ENCODE measurements at regions not wholly inside any gene's neighbourhood (a gene's known extent, or its start where the extent isn't known, plus 50 kb on each side); places are given as distances from the start of the nearest gene placed in this dataset.

DNA sequence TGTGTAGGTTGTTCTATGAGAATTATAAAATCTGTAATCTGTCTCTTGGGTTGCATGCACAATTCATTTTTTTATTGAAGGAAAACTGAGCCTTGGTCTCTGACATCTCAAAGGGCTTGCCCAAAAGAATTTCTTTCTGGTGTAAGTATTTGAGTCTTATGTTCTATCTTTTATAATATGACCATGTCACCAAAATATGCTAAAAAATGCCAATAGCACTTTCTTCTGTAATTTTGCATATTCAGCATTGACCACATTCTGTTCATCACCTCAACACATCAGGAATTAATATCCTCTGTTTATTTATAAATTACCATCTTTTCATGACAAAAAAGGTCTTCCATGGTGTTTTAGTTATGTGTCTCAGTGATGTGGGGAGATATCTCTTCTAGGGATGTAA lies 268.7 kb upstream of the TCF4 start:
- no peaks in the 10 kb centered on the region for H3K36me3 ChIP-seq
- ATAC-seq, result no peak
- DNase-seq, result no peak
- TF ChIP-seq POLR2A (IDR thresholded peaks at IDR 0.05), result no peak
- TF ChIP-seq, protein P1, sequence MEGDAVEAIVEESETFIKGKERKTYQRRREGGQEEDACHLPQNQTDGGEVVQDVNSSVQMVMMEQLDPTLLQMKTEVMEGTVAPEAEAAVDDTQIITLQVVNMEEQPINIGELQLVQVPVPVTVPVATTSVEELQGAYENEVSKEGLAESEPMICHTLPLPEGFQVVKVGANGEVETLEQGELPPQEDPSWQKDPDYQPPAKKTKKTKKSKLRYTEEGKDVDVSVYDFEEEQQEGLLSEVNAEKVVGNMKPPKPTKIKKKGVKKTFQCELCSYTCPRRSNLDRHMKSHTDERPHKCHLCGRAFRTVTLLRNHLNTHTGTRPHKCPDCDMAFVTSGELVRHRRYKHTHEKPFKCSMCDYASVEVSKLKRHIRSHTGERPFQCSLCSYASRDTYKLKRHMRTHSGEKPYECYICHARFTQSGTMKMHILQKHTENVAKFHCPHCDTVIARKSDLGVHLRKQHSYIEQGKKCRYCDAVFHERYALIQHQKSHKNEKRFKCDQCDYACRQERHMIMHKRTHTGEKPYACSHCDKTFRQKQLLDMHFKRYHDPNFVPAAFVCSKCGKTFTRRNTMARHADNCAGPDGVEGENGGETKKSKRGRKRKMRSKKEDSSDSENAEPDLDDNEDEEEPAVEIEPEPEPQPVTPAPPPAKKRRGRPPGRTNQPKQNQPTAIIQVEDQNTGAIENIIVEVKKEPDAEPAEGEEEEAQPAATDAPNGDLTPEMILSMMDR (IDR thresholded peaks at IDR 0.05), result no peak
- no peak overlapping the region for H3K27ac ChIP-seq
- H3K9me3 ChIP-seq, result no peaks in the 10 kb centered on the region
- H3K4me3 ChIP-seq, result no peak overlapping the region
- no peaks in the 10 kb centered on the region for H3K27me3 ChIP-seq
- peaks cover 0 to 6% (median 0%) of the 10 kb centered on the region in 12 donors for H3K4me1 ChIP-seq
- intact Hi-C loops (cut with DNase I), result loop anchor here in 2 of 10 donors (10.0 kb wide), 2 partner anchors 62 to 622 kb away; no protein-coding TSS in a partner anchor

DNA sequence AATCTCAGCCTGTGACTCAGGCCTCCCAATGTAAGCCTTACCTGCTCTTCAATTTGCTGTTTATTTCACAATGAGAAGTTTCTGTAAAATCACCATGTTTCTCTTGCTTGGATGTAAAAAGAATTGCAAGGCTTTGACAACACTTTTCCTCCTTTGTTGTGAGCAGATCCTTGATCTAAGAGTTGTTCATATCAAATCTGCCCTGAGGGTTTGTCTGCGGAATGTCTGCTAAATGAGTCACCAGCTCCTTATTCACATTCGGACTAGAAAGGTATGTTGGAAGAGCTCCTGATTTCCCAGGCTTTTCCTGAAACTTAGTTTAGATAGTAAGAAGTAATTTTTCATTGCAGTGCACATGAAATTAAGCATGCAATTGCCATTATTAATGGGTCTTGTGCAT lies 268.2 kb upstream of the TCF4 start:
- Histone ChIP-seq H3K4me1 (peaks cover 0 to 5% (median 0%) of the 10 kb centered on the region in 12 donors), H3K9me3 (no peaks in the 10 kb centered on the region), H3K27me3 (no peaks in the 10 kb centered on the region), H3K36me3 (no peaks in the 10 kb centered on the region), H3K4me3 (no peak overlapping the region), H3K27ac (no peak overlapping the region)
- ATAC-seq (no peak), DNase-seq (no peak)
- WGBS, 4 donors, result 73 to 78% (median 76%) methylated on average over 2 of the region's 2 CpGs
- TF ChIP-seq POLR2A (IDR thresholded peaks at IDR 0.05), result no peak
- TF ChIP-seq, protein P1 (IDR thresholded peaks at IDR 0.05), result no peak
- intact Hi-C loops (cut with DNase I), result loop anchor here in 2 of 10 donors (10.0 kb wide), 2 partner anchors 61 to 621 kb away; no protein-coding TSS in a partner anchor

DNA sequence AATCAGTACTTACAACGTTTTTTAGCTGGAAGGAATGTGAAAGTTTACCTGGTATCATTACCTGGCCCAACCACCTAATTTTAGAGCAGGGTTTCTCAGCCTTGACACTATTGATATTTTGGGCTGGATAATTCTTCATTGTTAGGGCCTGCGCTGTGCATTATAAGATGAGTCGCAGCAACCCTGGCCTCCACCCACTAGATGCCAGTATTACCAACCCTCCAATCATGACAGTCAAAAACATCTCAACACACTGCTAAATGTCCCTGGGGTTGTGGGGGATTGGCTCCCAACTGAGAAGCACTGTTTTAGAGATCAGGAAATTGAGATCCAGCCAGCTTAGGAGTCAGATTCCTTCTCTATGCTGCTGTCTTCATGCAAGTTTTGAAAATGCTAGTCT lies 265.3 kb upstream of the TCF4 start:
- Histone ChIP-seq H3K27me3 (no peaks in the 10 kb centered on the region), H3K4me3 (no peak overlapping the region), H3K36me3 (no peaks in the 10 kb centered on the region), H3K27ac (no peak overlapping the region), H3K4me1 (peaks cover 0 to under 1% (median 0%) of the 10 kb centered on the region in 12 donors), H3K9me3 (no peaks in the 10 kb centered on the region)
- ATAC-seq, result no peak
- intact Hi-C loops (cut with DNase I), result loop anchor here in 2 of 10 donors (10.0 kb wide), 2 partner anchors 58 to 618 kb away; no protein-coding TSS in a partner anchor
- 93 to 94% (median 94%) methylated on average over 3 of the region's 3 CpGs for WGBS, 4 donors
- TF ChIP-seq, protein P1 (IDR thresholded peaks at IDR 0.05), result no peak
- no peak for TF ChIP-seq POLR2A (IDR thresholded peaks at IDR 0.05)
- DNase-seq, result no peak

DNA sequence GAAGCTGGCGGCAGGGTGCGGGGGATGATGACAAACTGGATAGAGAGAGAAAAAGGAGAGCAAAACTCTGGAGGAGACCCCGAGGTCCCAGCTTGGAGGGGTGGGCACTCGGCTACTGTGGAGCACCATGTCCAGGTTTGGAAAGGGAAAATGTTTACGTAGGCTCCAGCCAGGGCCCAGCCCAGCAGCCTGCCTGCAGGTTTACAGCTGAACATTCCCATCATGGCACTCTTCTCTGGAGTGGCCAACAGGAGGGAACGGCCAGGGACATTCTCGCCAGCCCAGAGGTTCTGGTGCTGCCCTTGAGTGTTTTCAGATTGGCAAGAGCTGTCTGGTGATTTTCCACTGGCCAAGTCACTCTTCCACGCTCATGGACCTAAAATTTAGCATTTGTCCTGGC lies 262.9 kb upstream of the TCF4 start:
- intact Hi-C loops (cut with DNase I), result loop anchor here in 2 of 10 donors (10.0 kb wide), 2 partner anchors 56 to 616 kb away; no protein-coding TSS in a partner anchor
- Histone ChIP-seq H3K27ac (no peak overlapping the region), H3K9me3 (no peaks in the 10 kb centered on the region), H3K4me1 (no peaks in the 10 kb centered on the region), H3K27me3 (no peaks in the 10 kb centered on the region), H3K36me3 (no peaks in the 10 kb centered on the region), H3K4me3 (no peak overlapping the region)
- 90 to 94% (median 93%) methylated on average over 8 of the region's 8 CpGs for WGBS, 4 donors
- no peak for DNase-seq
- ATAC-seq, result no peak
- no peak for TF ChIP-seq POLR2A (IDR thresholded peaks at IDR 0.05)
- TF ChIP-seq, protein P1 (IDR thresholded peaks at IDR 0.05), result no peak
